NCI-H748 treated with DMSO at 0.1 percent for 48 hours (cell line): ENCODE measurements at regions not wholly inside any gene's neighbourhood (a gene's known extent, or its start where the extent isn't known, plus 50 kb on each side); places are given as distances from the start of the nearest gene placed in this dataset.
"Not testable (repeated sequence)": the region's sequence is repeated elsewhere in the genome, so short reads cannot be mapped to it uniquely, and the experiment has no call there.

Source experiments
- DNase-seq: peaks from one replicate; lab custom pipeline; 2025; lab: John Stamatoyannopoulos, UW

- no peak for DNase-seq
Measured at GRCh38 chrX:35406386-35406785, 391.8 kb upstream of the MAGEB16 start.

GRCh38 chrX:35416782-35417181 is 381.4 kb upstream of the MAGEB16 start:
- no peak for DNase-seq

GRCh38 chrX:35432056-35432455 is 366.1 kb upstream of the MAGEB16 start:
- no peak for DNase-seq

- DNase-seq: no peak
Measured at GRCh38 chrX:35439034-35439660, 359.0 kb upstream of the MAGEB16 start.

GRCh38 chrX:35439692-35440091 is 358.4 kb upstream of the MAGEB16 start:
- no peak for DNase-seq

- DNase-seq: no peak
Measured at GRCh38 chrX:35442421-35442820, 355.7 kb upstream of the MAGEB16 start.

- DNase-seq: not testable (repeated sequence)
Measured at GRCh38 chrX:35443091-35443582, 355.0 kb upstream of the MAGEB16 start.

GRCh38 chrX:35444671-35445355 is 353.3 kb upstream of the MAGEB16 start:
- DNase-seq: no peak

- no peak for DNase-seq
Measured at GRCh38 chrX:35445912-35446311, 352.2 kb upstream of the MAGEB16 start.

- DNase-seq: no peak
Measured at GRCh38 chrX:35456891-35457290, 341.3 kb upstream of the MAGEB16 start.

GRCh38 chrX:35458142-35458541 is 340.0 kb upstream of the MAGEB16 start:
- no peak for DNase-seq

- no peak for DNase-seq
Measured at GRCh38 chrX:35461164-35461563, 337.0 kb upstream of the MAGEB16 start.

GRCh38 chrX:35496671-35497070 is 301.5 kb upstream of the MAGEB16 start:
- DNase-seq: not testable (repeated sequence)

- not testable (repeated sequence) for DNase-seq
Measured at GRCh38 chrX:35497453-35497852, 300.7 kb upstream of the MAGEB16 start.

- DNase-seq: no peak
Measured at GRCh38 chrX:35499071-35499862, 298.9 kb upstream of the MAGEB16 start.

- DNase-seq: no peak
Measured at GRCh38 chrX:35507701-35508100, 290.4 kb upstream of the MAGEB16 start.

- not testable (repeated sequence) for DNase-seq
Measured at GRCh38 chrX:35548003-35548402, 250.1 kb upstream of the MAGEB16 start.

GRCh38 chrX:35557916-35558315 is 240.2 kb upstream of the MAGEB16 start:
- no peak for DNase-seq

GRCh38 chrX:35561985-35562384 is 236.2 kb upstream of the MAGEB16 start:
- DNase-seq: no peak

GRCh38 chrX:35562395-35562794 is 235.7 kb upstream of the MAGEB16 start:
- no peak for DNase-seq

GRCh38 chrX:35590210-35590609 is 207.9 kb upstream of the MAGEB16 start:
- no peak for DNase-seq

- not testable (repeated sequence) for DNase-seq
Measured at GRCh38 chrX:35611562-35611961, 186.6 kb upstream of the MAGEB16 start.

GRCh38 chrX:35617836-35618235 is 180.3 kb upstream of the MAGEB16 start:
- DNase-seq: no peak
